SK-N-MC (cell line): ENCODE measurements at regions not wholly inside any gene's neighbourhood (a gene's known extent, or its start where the extent isn't known, plus 50 kb on each side); places are given as distances from the start of the nearest gene placed in this dataset.

ENCODE experiments used
- EZH2 ChIP-seq: fragments of 200-600 bp; sonication (generic); IDR thresholded peaks from one replicate; pipeline ENCODE4 v1.6.1; 2017; ENCODE audit warnings: antibody characterized with exemption
- POLR2AphosphoS5 ChIP-seq: IDR thresholded peaks from 2 replicates; pipeline ENCODE4 v1.6.1; 2012; ENCODE audit warnings: mild to moderate bottlenecking, low read depth, low read length, borderline replicate concordance

DNA sequence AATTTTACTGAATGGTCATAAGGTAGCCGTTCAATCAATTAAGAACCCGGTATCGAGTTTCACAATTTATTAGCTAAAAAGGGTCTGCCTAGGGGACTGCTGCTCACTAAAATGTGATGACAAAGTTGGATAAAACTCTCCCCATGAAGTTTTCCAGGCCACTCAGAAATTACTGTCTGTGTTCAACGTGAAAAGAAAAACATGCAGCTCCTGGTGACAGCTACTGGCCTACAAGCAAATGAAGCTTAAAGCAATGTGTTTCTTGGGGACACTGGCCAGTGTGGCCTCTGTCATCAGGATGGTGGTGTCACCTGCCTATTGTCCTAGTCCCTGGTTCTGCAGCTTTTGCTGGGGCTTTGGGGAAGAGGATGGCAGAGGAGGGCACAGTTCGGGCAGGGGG is 222.6 kb downstream of the WDR11 start:
- TF ChIP-seq EZH2 (no peak), POLR2AphosphoS5 (no peak)
